ENCODE measurements at regions not wholly inside any gene's neighbourhood (a gene's known extent, or its start where the extent isn't known, plus 50 kb on each side); places are given as distances from the start of the nearest gene placed in this dataset.
A peak's percentile ranks its signal among the peaks of the same experiment; 100 is the strongest.
"Not testable (repeated sequence)": the region's sequence is repeated elsewhere in the genome, so short reads cannot be mapped to it uniquely, and the experiment has no call there.

DNA sequence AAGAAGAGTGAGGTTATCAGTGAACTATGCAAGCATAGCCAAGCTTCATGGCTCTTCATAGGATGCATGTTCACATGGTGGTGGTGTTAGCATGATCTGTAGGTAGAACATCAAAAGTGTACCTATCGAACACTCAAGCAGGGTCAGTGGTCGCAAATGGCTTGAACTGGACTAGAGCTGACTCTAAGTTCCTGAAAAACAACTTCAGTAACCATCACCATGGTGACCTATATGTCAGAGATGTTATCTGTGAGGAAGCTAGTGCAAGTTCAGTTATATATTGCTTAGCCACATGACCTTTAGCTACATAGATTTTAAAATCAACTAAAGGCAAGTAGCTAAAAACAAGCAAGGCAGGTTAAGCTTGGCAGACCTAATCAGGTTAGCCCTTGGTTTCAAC is 163.1 kb upstream of the AGR3 start:
- Histone ChIP-seq H3K36me3 (no peaks in the 10 kb centered on the region), H3K27me3 (no peaks in the 10 kb centered on the region), H3K9me3 (no peaks in the 10 kb centered on the region), H3K4me3 (no peak overlapping the region), H3K4me1 (no peaks in the 10 kb centered on the region), H3K27ac (no peak overlapping the region)
- no peak for DNase-seq (ENCODE audit: low spot score in 2 of 2)
- intact Hi-C loops (cut with DNase I; ENCODE audit: low total_unique reads) = loop anchor here (2.0 kb wide), 1 partner anchor 44 kb away; no protein-coding TSS in a partner anchor
- TF ChIP-seq, protein P1, sequence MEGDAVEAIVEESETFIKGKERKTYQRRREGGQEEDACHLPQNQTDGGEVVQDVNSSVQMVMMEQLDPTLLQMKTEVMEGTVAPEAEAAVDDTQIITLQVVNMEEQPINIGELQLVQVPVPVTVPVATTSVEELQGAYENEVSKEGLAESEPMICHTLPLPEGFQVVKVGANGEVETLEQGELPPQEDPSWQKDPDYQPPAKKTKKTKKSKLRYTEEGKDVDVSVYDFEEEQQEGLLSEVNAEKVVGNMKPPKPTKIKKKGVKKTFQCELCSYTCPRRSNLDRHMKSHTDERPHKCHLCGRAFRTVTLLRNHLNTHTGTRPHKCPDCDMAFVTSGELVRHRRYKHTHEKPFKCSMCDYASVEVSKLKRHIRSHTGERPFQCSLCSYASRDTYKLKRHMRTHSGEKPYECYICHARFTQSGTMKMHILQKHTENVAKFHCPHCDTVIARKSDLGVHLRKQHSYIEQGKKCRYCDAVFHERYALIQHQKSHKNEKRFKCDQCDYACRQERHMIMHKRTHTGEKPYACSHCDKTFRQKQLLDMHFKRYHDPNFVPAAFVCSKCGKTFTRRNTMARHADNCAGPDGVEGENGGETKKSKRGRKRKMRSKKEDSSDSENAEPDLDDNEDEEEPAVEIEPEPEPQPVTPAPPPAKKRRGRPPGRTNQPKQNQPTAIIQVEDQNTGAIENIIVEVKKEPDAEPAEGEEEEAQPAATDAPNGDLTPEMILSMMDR (IDR thresholded peaks at IDR 0.05) = no peak
- TF ChIP-seq POLR2A (IDR thresholded peaks at IDR 0.05) (no peak), POLR2AphosphoS5 (IDR thresholded peaks at IDR 0.05) (no peak)

DNA sequence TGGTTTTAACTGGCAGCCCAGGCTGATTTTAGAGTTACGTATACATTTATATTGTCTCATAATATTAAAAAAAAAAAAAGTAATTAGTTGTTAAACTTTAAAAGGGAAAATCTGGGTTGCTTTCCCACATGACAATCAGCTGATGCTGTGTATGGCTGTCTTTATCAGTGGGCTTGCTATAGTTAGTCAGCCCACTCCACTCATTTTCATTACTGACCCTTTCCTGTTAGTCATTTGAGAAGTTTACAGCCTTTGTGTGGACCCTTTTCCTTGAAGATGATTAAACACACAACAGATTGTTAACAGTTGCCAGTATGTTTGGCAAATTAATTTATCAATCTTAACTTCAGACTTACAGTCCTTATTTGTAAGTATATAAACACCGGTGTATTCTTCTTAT is 164.5 kb upstream of the AGR3 start:
- Histone ChIP-seq H3K36me3 (no peaks in the 10 kb centered on the region), H3K4me1 (no peaks in the 10 kb centered on the region), H3K27me3 (no peaks in the 10 kb centered on the region), H3K4me3 (no peak overlapping the region), H3K27ac (no peak overlapping the region), H3K9me3 (no peaks in the 10 kb centered on the region)
- intact Hi-C loops (cut with DNase I; ENCODE audit: low total_unique reads) = no loop called here
- no peak for DNase-seq (ENCODE audit: low spot score in 2 of 2)
- no peak for TF ChIP-seq POLR2A (IDR thresholded peaks at IDR 0.05)
- no peak for TF ChIP-seq POLR2AphosphoS5 (IDR thresholded peaks at IDR 0.05)
- TF ChIP-seq, protein P1 (IDR thresholded peaks at IDR 0.05) = no peak

DNA sequence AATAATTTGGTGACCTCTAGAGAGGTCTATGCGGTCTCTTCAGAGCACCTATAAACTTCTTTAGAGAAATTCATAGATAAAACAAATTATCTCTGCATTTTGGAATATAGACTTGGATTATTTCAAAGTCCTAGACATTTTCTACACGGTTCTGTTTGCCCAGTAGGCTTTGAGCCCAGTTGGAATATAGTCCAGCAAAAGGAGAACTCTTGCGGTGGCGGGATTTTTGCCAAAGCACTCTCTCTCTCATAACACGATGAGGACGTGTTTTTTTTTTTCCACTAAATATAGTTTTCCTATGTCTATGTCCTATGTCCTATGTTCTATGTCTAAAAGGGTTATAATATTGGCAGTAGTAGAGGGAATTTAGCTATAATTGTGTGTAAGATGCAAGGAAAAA is 164.9 kb upstream of the AGR3 start:
- Histone ChIP-seq H3K27ac (no peak overlapping the region), H3K36me3 (no peaks in the 10 kb centered on the region), H3K27me3 (no peaks in the 10 kb centered on the region), H3K9me3 (no peaks in the 10 kb centered on the region), H3K4me1 (no peaks in the 10 kb centered on the region), H3K4me3 (no peak overlapping the region)
- peak in 1 of 2 donors; percentile 40 for DNase-seq (ENCODE audit: low spot score in 2 of 2)
- TF ChIP-seq POLR2AphosphoS5 (IDR thresholded peaks at IDR 0.05) (no peak), POLR2A (IDR thresholded peaks at IDR 0.05) (no peak)
- TF ChIP-seq, protein P1 (IDR thresholded peaks at IDR 0.05) = no peak
- intact Hi-C loops (cut with DNase I; ENCODE audit: low total_unique reads) = no loop called here

DNA sequence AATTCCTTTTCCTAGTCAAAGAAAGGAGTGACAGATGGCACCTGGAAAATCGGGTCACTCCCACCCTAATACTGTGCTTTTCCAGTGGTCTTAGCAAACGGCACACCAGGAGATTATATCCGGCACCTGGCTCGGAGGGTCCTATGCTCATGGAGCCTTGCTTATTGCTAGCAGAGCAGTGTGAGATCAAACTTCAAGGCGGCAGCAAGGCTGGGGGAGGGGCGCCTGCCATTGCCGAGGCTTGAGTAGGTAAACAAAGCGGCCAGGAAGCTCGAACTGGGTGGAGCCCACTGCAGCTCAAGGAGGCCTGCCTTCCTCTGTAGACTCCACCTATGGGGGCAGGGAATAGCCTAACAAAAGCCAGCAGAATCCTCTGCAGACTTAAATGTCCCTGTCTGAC is 171.4 kb upstream of the AGR3 start:
- H3K9me3 ChIP-seq; H3K36me3 ChIP-seq; H3K27me3 ChIP-seq; DNase-seq (ENCODE audit: low spot score in 2 of 2); H3K4me3 ChIP-seq; H3K27ac ChIP-seq; H3K4me1 ChIP-seq; intact Hi-C loops (cut with DNase I; ENCODE audit: low total_unique reads): not testable (repeated sequence)

DNA sequence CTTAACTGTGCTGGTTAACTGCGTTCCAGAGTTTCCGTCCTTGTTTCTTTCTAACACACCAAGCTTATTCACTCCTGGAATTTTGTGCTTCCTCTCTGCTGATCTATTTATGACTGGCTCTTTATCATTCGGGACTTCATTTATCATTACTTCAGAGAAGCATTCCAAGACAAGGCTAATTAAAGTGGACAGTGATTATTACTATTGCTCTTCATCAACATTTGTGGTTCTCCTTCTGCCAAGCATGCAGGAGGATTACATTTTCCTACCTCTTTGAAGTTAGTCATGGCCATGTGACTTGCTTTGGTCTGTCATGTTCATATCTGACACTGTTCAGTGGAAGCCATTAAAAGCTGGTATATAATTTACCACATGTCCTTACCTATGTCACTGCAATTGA is 172.4 kb upstream of the AGR3 start:
- H3K36me3 ChIP-seq = no peaks in the 10 kb centered on the region
- DNase-seq (ENCODE audit: low spot score in 2 of 2) = no peak
- intact Hi-C loops (cut with DNase I; ENCODE audit: low total_unique reads) = no loop called here
- TF ChIP-seq POLR2A (IDR thresholded peaks at IDR 0.05) (no peak), POLR2AphosphoS5 (IDR thresholded peaks at IDR 0.05) (no peak)
- TF ChIP-seq, protein P1 (IDR thresholded peaks at IDR 0.05) = no peak
- H3K27ac ChIP-seq = peak overlapping the region in 1 of 2 donors; percentile 46
- H3K4me1 ChIP-seq = no peaks in the 10 kb centered on the region
- H3K9me3 ChIP-seq = no peaks in the 10 kb centered on the region
- H3K4me3 ChIP-seq = no peak overlapping the region
- H3K27me3 ChIP-seq = no peaks in the 10 kb centered on the region

DNA sequence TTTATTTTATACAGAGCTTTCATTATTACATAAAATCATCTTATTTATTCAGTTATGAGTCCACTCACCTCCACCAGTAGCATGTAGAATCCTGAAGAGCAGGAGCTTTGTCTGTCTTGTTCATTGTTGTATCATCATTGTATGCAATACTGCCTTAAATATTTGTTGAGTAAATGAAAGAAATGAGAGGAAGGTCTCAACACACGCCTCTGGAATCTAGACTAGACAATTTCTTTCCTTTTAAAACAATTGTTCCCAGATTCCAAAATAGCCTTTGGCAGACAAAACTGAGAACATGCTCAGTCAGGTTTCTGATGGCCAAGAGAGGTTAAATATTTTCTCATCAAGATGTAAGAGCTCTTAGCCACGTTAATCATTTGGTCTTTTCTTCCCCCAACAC is 173.1 kb upstream of the AGR3 start:
- no peaks in the 10 kb centered on the region for H3K27me3 ChIP-seq
- H3K36me3 ChIP-seq = no peaks in the 10 kb centered on the region
- no peak overlapping the region for H3K27ac ChIP-seq
- DNase-seq (ENCODE audit: low spot score in 2 of 2) = no peak
- no peaks in the 10 kb centered on the region for H3K4me1 ChIP-seq
- TF ChIP-seq, protein P1 (IDR thresholded peaks at IDR 0.05) = no peak
- TF ChIP-seq POLR2A (IDR thresholded peaks at IDR 0.05) (no peak), POLR2AphosphoS5 (IDR thresholded peaks at IDR 0.05) (no peak)
- intact Hi-C loops (cut with DNase I; ENCODE audit: low total_unique reads) = no loop called here
- no peaks in the 10 kb centered on the region for H3K9me3 ChIP-seq
- H3K4me3 ChIP-seq = no peak overlapping the region

Data from breast epithelium (tissue), 4 donors.